HepG2 (cell line): ENCODE measurements at regions not wholly inside any gene's neighbourhood (a gene's known extent, or its start where the extent isn't known, plus 50 kb on each side); places are given as distances from the start of the nearest gene placed in this dataset.

ENCODE experiments used
- ATAC-seq: fragments of 200-7000 bp; cut with Tn5 transposase; 3 replicates; pipeline ENCODE4 v1.9.1; 2020; ENCODE audit warnings: mild to moderate bottlenecking, moderate library complexity
- BruUV-seq: library from RNA; stranded (reverse); fragments of 400-500 nt; replicated peaks from 2 replicates; lab custom pipeline; 2021; lab: Mats Ljungman, UMichigan
- CTCF ChIA-PET: fragments of 300-600 bp; formaldehyde crosslinking; extraction: SDS; loops from one replicate; lab custom pipeline; 2021; ENCODE audit warnings: low total read pairs, inconsistent platforms, low intra/inter-chr PET ratio; lab: Yijun Ruan, JAX
- POLR2A ChIA-PET: fragments of 350-600 bp; sonication (Branson Sonifier 250); formaldehyde crosslinking; loops from one replicate; lab custom pipeline; 2020; ENCODE audit warnings: antibody characterized with exemption, inconsistent platforms; lab: Yijun Ruan, JAX
- DNase-seq: peaks from one replicate; pipeline ENCODE4 v3.0.0-alpha.2; 2015; ENCODE audit warnings: low spot score
- FAIRE-seq: peaks from 3 replicates; lab custom pipeline; 2011; peaks lifted over from hg19 to GRCh38; lab: Jason Lieb, UNC
- H2AFZ ChIP-seq: one replicate; pipeline ENCODE4 v1.6.1; 2011; ENCODE audit warnings: low read length, inconsistent platforms
- H3K27ac ChIP-seq: fragments of 300-600 bp; 3 replicates; pipeline ENCODE4 v1.8.0; 2011; ENCODE audit warnings: mixed run types, mild to moderate bottlenecking, mixed read lengths, low read length, inconsistent platforms; ENCODE audit not compliant: insufficient read depth; ENCODE audit errors: extremely low read length
- H3K27me3 ChIP-seq, 2 experiments: fragments of 200-600 bp in 1 of 2; 2 replicates in 1 of 2; 3 replicates in 1 of 2; pipeline versions ENCODE4 v1.6.0 to v1.8.0; 2011; ENCODE audit warnings: low read length in 2 of 2, mild to moderate bottlenecking in 2 of 2, moderate library complexity in 2 of 2, inconsistent platforms in 1 of 2; ENCODE audit not compliant: insufficient read depth in 2 of 2, control insufficient read depth in 1 of 2
- H3K36me3 ChIP-seq, 2 experiments: fragments of 200-600 bp in 1 of 2; replicated peaks in 1 of 2; 2 replicates in 1 of 2; 3 replicates in 1 of 2; pipeline versions ENCODE4 v1.5.1 to v1.8.0; 2011; ENCODE audit warnings: low read length in 2 of 2, inconsistent platforms in 1 of 2; ENCODE audit not compliant: insufficient read depth in 2 of 2, control insufficient read depth in 1 of 2
- H3K4me1 ChIP-seq: 2 replicates; pipeline ENCODE4 v1.5.1; 2012; ENCODE audit warnings: low read length, inconsistent platforms; ENCODE audit not compliant: insufficient read depth
- H3K4me2 ChIP-seq: 2 replicates; pipeline ENCODE4 v1.6.0; 2011; ENCODE audit warnings: low read depth, low read length, inconsistent platforms
- H3K4me3 ChIP-seq, 3 experiments: fragments of 200-600 bp in 1 of 3; sonication (generic), shearing (Covaris generic) in 1 of 3; replicated peaks in 1 of 3; 2 replicates each; pipeline ENCODE4 v1.5.1; 2011 to 2016; ENCODE audit warnings: low read length in 3 of 3, inconsistent platforms in 2 of 3, low read depth in 2 of 3, mild to moderate bottlenecking in 2 of 3, control low read depth in 1 of 3, mixed read lengths in 1 of 3; ENCODE audit not compliant: insufficient read depth in 1 of 3
- H3K79me2 ChIP-seq: one replicate; pipeline ENCODE4 v1.6.1; 2011; ENCODE audit warnings: low read length, inconsistent platforms; ENCODE audit not compliant: insufficient read depth
- H3K9ac ChIP-seq: 2 replicates; pipeline ENCODE4 v1.6.0; 2011; ENCODE audit warnings: mild to moderate bottlenecking, low read depth, low read length, inconsistent platforms; ENCODE audit not compliant: insufficient read depth
- H3K9me3 ChIP-seq: 2 replicates; pipeline ENCODE4 v1.5.1; 2012; ENCODE audit warnings: mild to moderate bottlenecking, low read length
- H4K20me1 ChIP-seq: 2 replicates; pipeline ENCODE4 v1.6.0; 2011; ENCODE audit warnings: inconsistent platforms, mild to moderate bottlenecking, low read length, moderate library complexity; ENCODE audit not compliant: insufficient read depth
- ATF7 ChIP-seq, 2 experiments: fragments of 450-650 bp in 1 of 2; sonication (generic) in 1 of 2; formaldehyde crosslinking in 1 of 2; IDR thresholded peaks; 2 replicates each; pipeline versions ENCODE4 v1.4.0 to v1.6.1; 2016 to 2020; ENCODE audit warnings: antibody characterized with exemption in 1 of 2, mild to moderate bottlenecking in 1 of 2, missing genetic modification reagents in 1 of 2
- FOXK1 ChIP-seq: sonication (generic); formaldehyde crosslinking; IDR thresholded peaks from 2 replicates; pipeline ENCODE4 v1.4.0; 2020; ENCODE audit warnings: low read depth, missing genetic modification reagents, borderline replicate concordance
- MBD4 ChIP-seq: IDR thresholded peaks from 2 replicates; pipeline ENCODE4 v1.6.1; 2012; ENCODE audit warnings: low read length, inconsistent platforms, borderline replicate concordance
- SNAI1 ChIP-seq: sonication (generic); formaldehyde crosslinking; IDR thresholded peaks from 2 replicates; pipeline ENCODE4 v1.5.0; 2020; ENCODE audit warnings: mild to moderate bottlenecking, missing genetic modification reagents, borderline replicate concordance
- ZBTB1 ChIP-seq: sonication (generic); formaldehyde crosslinking; IDR thresholded peaks from 2 replicates; pipeline ENCODE4 v1.4.0; 2020; ENCODE audit warnings: missing genetic modification reagents, borderline replicate concordance
- ZKSCAN5 ChIP-seq: sonication (generic); formaldehyde crosslinking; IDR thresholded peaks from 2 replicates; pipeline ENCODE4 v1.5.1; 2020; ENCODE audit warnings: mild to moderate bottlenecking, missing genetic modification reagents
- ZNF292 ChIP-seq: sonication (generic); formaldehyde crosslinking; IDR thresholded peaks from 2 replicates; pipeline ENCODE4 v1.8.1; 2022; ENCODE audit warnings: mild to moderate bottlenecking, low read depth, missing genetic modification reagents, borderline replicate concordance
- WGBS: methylation state at CpG from one replicate; pipeline ENCODE4 v1.1.6; 2017; ENCODE audit warnings: low lambda C conversion rate; 5-methylcytosine and 5-hydroxymethylcytosine counted together
- in situ Hi-C: cut with HindIII; loops from 2 replicates; pipeline ENCODE4 v1.10.0; 2017; ENCODE audit warnings: low pct_unique_long_range_greater_than_20kb; ENCODE audit not compliant: extremely low pct_ligation_motif_present
- intact Hi-C: fragments of 100-400 bp; cut with micrococcal nuclease; formaldehyde crosslinking; loops from one replicate; pipeline ENCODE4 v1.10.0; 2022; ENCODE audit not compliant: unreplicated experiment

- no peak for TF ChIP-seq ZNF292 (CRISPR knock-in tag)
Observed at GRCh38 chr1:4944072-4944471, 289.7 kb downstream of the AJAP1 start (continued).

DNA sequence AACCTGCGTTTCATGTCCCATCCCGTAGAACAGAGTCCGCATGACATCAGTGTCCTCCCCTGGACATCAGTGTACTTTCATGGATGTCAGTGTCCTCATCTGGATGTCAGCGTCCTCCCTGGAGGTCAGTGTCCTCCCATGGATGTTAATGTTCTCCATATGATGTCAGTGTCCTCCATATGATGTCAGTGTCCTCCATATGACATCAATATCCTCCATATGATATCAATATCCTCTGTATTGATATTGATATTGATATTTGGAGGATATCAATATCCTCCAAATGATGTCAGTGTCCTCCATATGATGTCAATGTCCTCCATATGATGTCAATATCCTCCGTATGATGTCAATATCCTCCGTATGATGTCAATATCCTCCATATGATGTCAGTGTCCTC, 284.9 kb downstream of the AJAP1 start:
- no TSS peak for BruUV-seq
- H4K20me1 ChIP-seq, result no peaks in the 10 kb centered on the region
- H3K27me3 ChIP-seq, result 0 out of 5 replicates have a peak, but pooled peaks cover 0 to 2% of the 10 kb centered on the region in 2 experiments
- ATAC-seq, result no peak
- H3K4me2 ChIP-seq, result no peak overlapping the region
- ChIA-PET CTCF (no interaction called here), POLR2A (no interaction called here)
- no peak overlapping the region for H3K4me3 ChIP-seq
- WGBS, result 52% methylated on average over 6 of the region's 6 CpGs
- H3K36me3 ChIP-seq, result no peaks in the 10 kb centered on the region
- H3K4me1 ChIP-seq, result no peaks in the 10 kb centered on the region
- H3K9ac ChIP-seq, result no peak overlapping the region
- H2AFZ ChIP-seq, result no peak overlapping the region
- TF ChIP-seq ZBTB1 (CRISPR knock-in tag) (no peak), ZKSCAN5 (CRISPR knock-in tag) (no peak), MBD4 (no peak), SNAI1 (CRISPR knock-in tag) (no peak), FOXK1 (no peak), ATF7 (IDR thresholded peaks at IDR 0.05) (0 out of 2 replicates have a peak, but pooled peaks have one; percentile 12), ATF7 (CRISPR knock-in tag; IDR thresholded peaks at IDR 0.05) (no peak)
- intact Hi-C loops, result no loop called here
- FAIRE-seq, result peak; percentile 81
- in situ Hi-C loops, result no loop called here
- no peak overlapping the region for H3K27ac ChIP-seq
- DNase-seq, result no peak
- H3K9me3 ChIP-seq, result peaks cover 39% of the 10 kb centered on the region
- H3K79me2 ChIP-seq, result no peaks in the 10 kb centered on the region
